ENCODE measurements at regions not wholly inside any gene's neighbourhood (a gene's known extent, or its start where the extent isn't known, plus 50 kb on each side); places are given as distances from the start of the nearest gene placed in this dataset.

- Histone ChIP-seq H3K9ac (replicated peaks; ENCODE audit: extremely low read depth, insufficient read depth, low read length) (no peak overlapping the region), H2AFZ (ENCODE audit: low read depth, low read length) (no peak overlapping the region), H3K9me3 (replicated peaks; ENCODE audit: control insufficient read depth, insufficient read depth, low read length) (peaks cover 3% of the 10 kb centered on the region), H3K79me2 (ENCODE audit: control insufficient read depth, insufficient read depth, low read length) (no peaks in the 10 kb centered on the region), H3K36me3 (ENCODE audit: control insufficient read depth in 2 of 2, extremely low read depth in 1 of 2, insufficient read depth in 2 of 2, low read length in 2 of 2) (no peaks in the 10 kb centered on the region), H3K4me1 (ENCODE audit: control insufficient read depth, extremely low read depth, insufficient read depth, low read length) (no peaks in the 10 kb centered on the region), H3K9me1 (replicated peaks; ENCODE audit: control insufficient read depth, extremely low read depth, insufficient read depth, low read length) (no peaks in the 10 kb centered on the region), H4K20me1 (replicated peaks; ENCODE audit: control insufficient read depth, extremely low read depth, insufficient read depth, low read length) (no peaks in the 10 kb centered on the region), H3K27me3 (ENCODE audit: control insufficient read depth in 2 of 2, insufficient read depth in 2 of 2, low read length in 2 of 2) (no peaks in the 10 kb centered on the region), H3K4me2 (ENCODE audit: insufficient read depth, low read length) (no peak overlapping the region), H3K4me3 (replicated peaks in 1 of 3; ENCODE audit: insufficient read depth in 1 of 3, low read depth in 1 of 3, low read length in 3 of 3) (no peak overlapping the region), H3K27ac (ENCODE audit: insufficient read depth, low read depth, low read length) (no peak overlapping the region)
- ChIA-PET POLR2A (no interaction called here), CTCF (no interaction called here)
- DNase-seq (ENCODE audit: low read depth, low spot score) = no peak
- dilution Hi-C loops (cut with MboI; ENCODE audit: extremely low pct_ligation_motif_present, low sequenced_read_pairs) = no loop called here
- FAIRE-seq = no peak
- no peak for TF ChIP-seq GATA2 (IDR thresholded peaks at IDR 0.05; ENCODE audit: insufficient read depth, insufficient read length, low read depth, low read length)
- TF ChIP-seq EZH2 (IDR thresholded peaks at IDR 0.05; ENCODE audit: borderline replicate concordance, low read depth, low read length, severe bottlenecking) = no peak
- TF ChIP-seq MYC (IDR thresholded peaks at IDR 0.05; ENCODE audit: low read depth, low read length) = no peak
- TF ChIP-seq POLR2AphosphoS5 (IDR thresholded peaks at IDR 0.05; ENCODE audit: insufficient read depth, low read depth, low read length) = no peak
- TF ChIP-seq FOS (IDR thresholded peaks at IDR 0.05; ENCODE audit: borderline replicate concordance, insufficient read depth, low read length) = no peak
- TF ChIP-seq, protein P1, sequence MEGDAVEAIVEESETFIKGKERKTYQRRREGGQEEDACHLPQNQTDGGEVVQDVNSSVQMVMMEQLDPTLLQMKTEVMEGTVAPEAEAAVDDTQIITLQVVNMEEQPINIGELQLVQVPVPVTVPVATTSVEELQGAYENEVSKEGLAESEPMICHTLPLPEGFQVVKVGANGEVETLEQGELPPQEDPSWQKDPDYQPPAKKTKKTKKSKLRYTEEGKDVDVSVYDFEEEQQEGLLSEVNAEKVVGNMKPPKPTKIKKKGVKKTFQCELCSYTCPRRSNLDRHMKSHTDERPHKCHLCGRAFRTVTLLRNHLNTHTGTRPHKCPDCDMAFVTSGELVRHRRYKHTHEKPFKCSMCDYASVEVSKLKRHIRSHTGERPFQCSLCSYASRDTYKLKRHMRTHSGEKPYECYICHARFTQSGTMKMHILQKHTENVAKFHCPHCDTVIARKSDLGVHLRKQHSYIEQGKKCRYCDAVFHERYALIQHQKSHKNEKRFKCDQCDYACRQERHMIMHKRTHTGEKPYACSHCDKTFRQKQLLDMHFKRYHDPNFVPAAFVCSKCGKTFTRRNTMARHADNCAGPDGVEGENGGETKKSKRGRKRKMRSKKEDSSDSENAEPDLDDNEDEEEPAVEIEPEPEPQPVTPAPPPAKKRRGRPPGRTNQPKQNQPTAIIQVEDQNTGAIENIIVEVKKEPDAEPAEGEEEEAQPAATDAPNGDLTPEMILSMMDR (IDR thresholded peaks at IDR 0.05; ENCODE audit: extremely low read depth in 1 of 2, insufficient read depth in 1 of 2, low read depth in 1 of 2, low read length in 2 of 2) = no peak
- no peak for TF ChIP-seq JUN (IDR thresholded peaks at IDR 0.05; ENCODE audit: borderline replicate concordance, insufficient read depth, insufficient read length, low read depth)
- TF ChIP-seq, protein P2, sequence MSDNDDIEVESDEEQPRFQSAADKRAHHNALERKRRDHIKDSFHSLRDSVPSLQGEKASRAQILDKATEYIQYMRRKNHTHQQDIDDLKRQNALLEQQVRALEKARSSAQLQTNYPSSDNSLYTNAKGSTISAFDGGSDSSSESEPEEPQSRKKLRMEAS (IDR thresholded peaks at IDR 0.05; ENCODE audit: insufficient read depth, insufficient read length) = no peak
- no peak for TF ChIP-seq POLR2A (IDR thresholded peaks at IDR 0.05; ENCODE audit: low read depth, low read length)
- no TSS peak for BruUV-seq (replicated peaks)
- intact Hi-C loops (cut with micrococcal nuclease) = no loop called here
These were observed 693.6 kb upstream of the SLC35B3 start for GRCh38 chr6:9128970-9129369.
